ENCODE measurements at regions not wholly inside any gene's neighbourhood (a gene's known extent, or its start where the extent isn't known, plus 50 kb on each side); places are given as distances from the start of the nearest gene placed in this dataset.

GRCh38 chr17:5635949-5636348 is 51.6 kb upstream of the NLRP1 start:
- DNase-seq (ENCODE audit: low read depth in 4 of 6, low spot score in 6 of 6) = no peak
- WGBS (ENCODE audit: insufficient coverage) = 83% methylated on average over 1 of the region's 3 CpGs
- Histone ChIP-seq H3K4me1 (ENCODE audit: control insufficient read depth, insufficient read depth, low read length) (no peaks in the 10 kb centered on the region), H3K36me3 (ENCODE audit: control insufficient read depth, insufficient read depth, low read length) (no peaks in the 10 kb centered on the region), H3K4me3 (ENCODE audit: low read depth, low read length) (no peak overlapping the region), H3K27me3 (ENCODE audit: control insufficient read depth, insufficient read depth, low read length) (no peaks in the 10 kb centered on the region), H3K9me3 (ENCODE audit: control insufficient read depth, insufficient read depth, low read length) (no peaks in the 10 kb centered on the region), H3K27ac (ENCODE audit: low read depth, low read length) (no peak overlapping the region)

GRCh38 chr17:5638596-5638995 is 54.3 kb upstream of the NLRP1 start:
- Histone ChIP-seq H3K9me3 (ENCODE audit: control insufficient read depth, insufficient read depth, low read length) (no peaks in the 10 kb centered on the region), H3K4me1 (ENCODE audit: control insufficient read depth, insufficient read depth, low read length) (no peaks in the 10 kb centered on the region), H3K27ac (ENCODE audit: low read depth, low read length) (no peak overlapping the region), H3K4me3 (ENCODE audit: low read depth, low read length) (no peak overlapping the region), H3K27me3 (ENCODE audit: control insufficient read depth, insufficient read depth, low read length) (no peaks in the 10 kb centered on the region), H3K36me3 (ENCODE audit: control insufficient read depth, insufficient read depth, low read length) (no peaks in the 10 kb centered on the region)
- no peak for DNase-seq (ENCODE audit: low read depth in 4 of 6, low spot score in 6 of 6)
- WGBS (ENCODE audit: insufficient coverage) = 80% methylated on average over 1 of the region's 2 CpGs

GRCh38 chr17:5640726-5641125 is 56.4 kb upstream of the NLRP1 start:
- Histone ChIP-seq H3K9me3 (ENCODE audit: control insufficient read depth, insufficient read depth, low read length) (no peaks in the 10 kb centered on the region), H3K36me3 (ENCODE audit: control insufficient read depth, insufficient read depth, low read length) (no peaks in the 10 kb centered on the region), H3K4me1 (ENCODE audit: control insufficient read depth, insufficient read depth, low read length) (peaks cover 5% of the 10 kb centered on the region), H3K27me3 (ENCODE audit: control insufficient read depth, insufficient read depth, low read length) (no peaks in the 10 kb centered on the region), H3K27ac (ENCODE audit: low read depth, low read length) (no peak overlapping the region), H3K4me3 (ENCODE audit: low read depth, low read length) (no peak overlapping the region)
- WGBS (ENCODE audit: insufficient coverage) = no CpG with 5 or more reads among the region's 2 CpGs
- DNase-seq (ENCODE audit: low read depth in 4 of 6, low spot score in 6 of 6) = no peak

- H3K4me1 ChIP-seq (ENCODE audit: control insufficient read depth, insufficient read depth, low read length) = peaks cover 5% of the 10 kb centered on the region
- DNase-seq (ENCODE audit: low read depth in 4 of 6, low spot score in 6 of 6) = no peak
Observed at GRCh38 chr17:5642752-5643151, 58.4 kb upstream of the NLRP1 start.

GRCh38 chr17:5644065-5644464 is 59.8 kb upstream of the NLRP1 start:
- Histone ChIP-seq H3K4me1 (ENCODE audit: control insufficient read depth, insufficient read depth, low read length) (peaks cover 5% of the 10 kb centered on the region), H3K9me3 (ENCODE audit: control insufficient read depth, insufficient read depth, low read length) (no peaks in the 10 kb centered on the region), H3K36me3 (ENCODE audit: control insufficient read depth, insufficient read depth, low read length) (no peaks in the 10 kb centered on the region), H3K27ac (ENCODE audit: low read depth, low read length) (no peak overlapping the region), H3K4me3 (ENCODE audit: low read depth, low read length) (no peak overlapping the region), H3K27me3 (ENCODE audit: control insufficient read depth, insufficient read depth, low read length) (no peaks in the 10 kb centered on the region)
- peak in 2 of 6 donors; percentile 23 to 75 for DNase-seq (ENCODE audit: low read depth in 4 of 6, low spot score in 6 of 6)
- WGBS (ENCODE audit: insufficient coverage) = 93% methylated on average over 2 of the region's 3 CpGs

More at GRCh38 chr17:5642752-5643151, 58.4 kb upstream of the NLRP1 start:
- 100% methylated on average over 2 of the region's 4 CpGs for WGBS (ENCODE audit: insufficient coverage)
- no peaks in the 10 kb centered on the region for H3K9me3 ChIP-seq (ENCODE audit: control insufficient read depth, insufficient read depth, low read length)
- no peaks in the 10 kb centered on the region for H3K27me3 ChIP-seq (ENCODE audit: control insufficient read depth, insufficient read depth, low read length)
- H3K27ac ChIP-seq (ENCODE audit: low read depth, low read length) = no peak overlapping the region
- H3K4me3 ChIP-seq (ENCODE audit: low read depth, low read length) = no peak overlapping the region
- H3K36me3 ChIP-seq (ENCODE audit: control insufficient read depth, insufficient read depth, low read length) = no peaks in the 10 kb centered on the region

- no peak overlapping the region for H3K4me3 ChIP-seq (ENCODE audit: low read depth, low read length)
- no peak overlapping the region for H3K27ac ChIP-seq (ENCODE audit: low read depth, low read length)
- no peaks in the 10 kb centered on the region for H3K4me1 ChIP-seq (ENCODE audit: control insufficient read depth, insufficient read depth, low read length)
- 95% methylated on average over 2 of the region's 3 CpGs for WGBS (ENCODE audit: insufficient coverage)
- H3K27me3 ChIP-seq (ENCODE audit: control insufficient read depth, insufficient read depth, low read length) = no peaks in the 10 kb centered on the region
- DNase-seq (ENCODE audit: low read depth in 4 of 6, low spot score in 6 of 6) = no peak
- H3K9me3 ChIP-seq (ENCODE audit: control insufficient read depth, insufficient read depth, low read length) = peaks cover 3% of the 10 kb centered on the region
- no peaks in the 10 kb centered on the region for H3K36me3 ChIP-seq (ENCODE audit: control insufficient read depth, insufficient read depth, low read length)
Observed at GRCh38 chr17:5651348-5651747, 67.0 kb upstream of the NLRP1 start.

- Histone ChIP-seq H3K9me3 (ENCODE audit: control insufficient read depth, insufficient read depth, low read length) (no peaks in the 10 kb centered on the region), H3K4me3 (ENCODE audit: low read depth, low read length) (no peak overlapping the region), H3K27me3 (ENCODE audit: control insufficient read depth, insufficient read depth, low read length) (no peaks in the 10 kb centered on the region), H3K27ac (ENCODE audit: low read depth, low read length) (no peak overlapping the region), H3K4me1 (ENCODE audit: control insufficient read depth, insufficient read depth, low read length) (peaks cover 15% of the 10 kb centered on the region), H3K36me3 (ENCODE audit: control insufficient read depth, insufficient read depth, low read length) (no peaks in the 10 kb centered on the region)
- DNase-seq (ENCODE audit: low read depth in 4 of 6, low spot score in 6 of 6) = no peak
- 78% methylated on average over 10 of the region's 10 CpGs for WGBS (ENCODE audit: insufficient coverage)
Observed at GRCh38 chr17:5661491-5662125, 77.3 kb upstream of the NLRP1 start.

GRCh38 chr17:5662409-5663085 is 78.2 kb upstream of the NLRP1 start:
- Histone ChIP-seq H3K36me3 (ENCODE audit: control insufficient read depth, insufficient read depth, low read length) (no peaks in the 10 kb centered on the region), H3K27ac (ENCODE audit: low read depth, low read length) (no peak overlapping the region), H3K4me3 (ENCODE audit: low read depth, low read length) (no peak overlapping the region), H3K9me3 (ENCODE audit: control insufficient read depth, insufficient read depth, low read length) (no peaks in the 10 kb centered on the region), H3K4me1 (ENCODE audit: control insufficient read depth, insufficient read depth, low read length) (peaks cover 15% of the 10 kb centered on the region), H3K27me3 (ENCODE audit: control insufficient read depth, insufficient read depth, low read length) (no peaks in the 10 kb centered on the region)
- WGBS (ENCODE audit: insufficient coverage) = 77% methylated on average over 2 of the region's 7 CpGs
- no peak for DNase-seq (ENCODE audit: low read depth in 4 of 6, low spot score in 6 of 6)

GRCh38 chr17:5665164-5665563 is 80.9 kb upstream of the NLRP1 start:
- peak; percentile 7 to 88 (median 50) for DNase-seq (ENCODE audit: low read depth in 4 of 6, low spot score in 6 of 6)
- WGBS (ENCODE audit: insufficient coverage) = 6% methylated on average over 12 of the region's 12 CpGs

GRCh38 chr17:5667871-5668270 is 83.6 kb upstream of the NLRP1 start:
- no peak overlapping the region for H3K27ac ChIP-seq (ENCODE audit: low read depth, low read length)
- peaks cover 15% of the 10 kb centered on the region for H3K4me1 ChIP-seq (ENCODE audit: control insufficient read depth, insufficient read depth, low read length)
- no peak overlapping the region for H3K4me3 ChIP-seq (ENCODE audit: low read depth, low read length)
- no peaks in the 10 kb centered on the region for H3K27me3 ChIP-seq (ENCODE audit: control insufficient read depth, insufficient read depth, low read length)
- H3K9me3 ChIP-seq (ENCODE audit: control insufficient read depth, insufficient read depth, low read length) = no peaks in the 10 kb centered on the region
- 69% methylated on average over 6 of the region's 6 CpGs for WGBS (ENCODE audit: insufficient coverage)
- DNase-seq (ENCODE audit: low read depth in 4 of 6, low spot score in 6 of 6) = no peak
- H3K36me3 ChIP-seq (ENCODE audit: control insufficient read depth, insufficient read depth, low read length) = no peaks in the 10 kb centered on the region

More at GRCh38 chr17:5665164-5665563, 80.9 kb upstream of the NLRP1 start:
- no peaks in the 10 kb centered on the region for H3K9me3 ChIP-seq (ENCODE audit: control insufficient read depth, insufficient read depth, low read length)
- H3K27me3 ChIP-seq (ENCODE audit: control insufficient read depth, insufficient read depth, low read length) = no peaks in the 10 kb centered on the region
- peaks cover 15% of the 10 kb centered on the region for H3K4me1 ChIP-seq (ENCODE audit: control insufficient read depth, insufficient read depth, low read length)
- H3K27ac ChIP-seq (ENCODE audit: low read depth, low read length) = no peak overlapping the region
- H3K36me3 ChIP-seq (ENCODE audit: control insufficient read depth, insufficient read depth, low read length) = no peaks in the 10 kb centered on the region
- no peak overlapping the region for H3K4me3 ChIP-seq (ENCODE audit: low read depth, low read length)

Measured in spinal cord (tissue), 9 donors.